ENCODE measurements at regions not wholly inside any gene's neighbourhood (a gene's known extent, or its start where the extent isn't known, plus 50 kb on each side); places are given as distances from the start of the nearest gene placed in this dataset.

DNA sequence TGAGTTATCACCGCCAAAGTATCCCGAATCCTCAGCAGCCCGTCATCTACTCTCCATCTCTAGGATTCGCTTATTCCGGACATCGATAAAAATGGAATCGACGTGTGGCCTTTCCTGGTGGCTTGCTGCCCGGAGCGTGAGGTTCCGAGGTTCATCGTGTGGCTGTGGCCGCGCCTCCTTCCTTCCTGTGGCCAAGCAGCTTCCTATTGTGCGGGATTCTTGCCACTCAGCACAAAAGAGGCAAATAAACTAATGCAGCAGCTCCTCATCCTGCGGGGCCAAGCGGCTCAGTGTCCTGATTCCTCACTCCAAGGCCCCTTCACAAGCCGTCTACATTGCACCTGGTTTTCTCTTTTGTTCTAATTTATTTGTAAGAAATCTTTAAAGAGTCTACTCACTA, 800.9 kb downstream of the CDH9 start:
- no peaks in the 10 kb centered on the region for H3K27me3 ChIP-seq
- DNase-seq = peak; percentile 32
- H3K36me3 ChIP-seq = no peaks in the 10 kb centered on the region

DNA sequence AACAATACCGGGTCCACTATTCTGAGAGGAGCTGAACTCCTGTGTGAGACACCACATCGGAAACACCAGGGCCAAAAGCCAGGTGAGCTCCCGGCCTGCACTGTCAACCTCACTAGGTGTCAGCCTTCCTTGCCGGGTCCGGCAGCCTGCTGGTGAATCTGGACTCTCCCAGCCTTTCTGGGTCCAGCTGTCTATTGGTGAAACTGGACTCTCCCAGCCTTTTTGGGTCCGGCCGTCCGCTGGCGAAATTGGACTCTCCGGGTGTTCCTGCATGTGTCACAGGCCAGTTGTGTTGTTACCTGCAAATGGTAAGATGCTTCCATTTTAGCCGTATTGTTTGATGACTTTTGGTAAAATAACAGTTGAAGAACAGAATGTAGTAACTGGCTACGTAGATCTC, 801.5 kb downstream of the CDH9 start:
- H3K4me3 ChIP-seq = no peak overlapping the region
- no peaks in the 10 kb centered on the region for H3K36me3 ChIP-seq
- H3K9me3 ChIP-seq = no peaks in the 10 kb centered on the region; the same call in none of the 2 replicates
- DNase-seq = no peak
- no peaks in the 10 kb centered on the region for H3K27me3 ChIP-seq

More for the DNA sequence above, 800.9 kb downstream of the CDH9 start:
- H3K4me3 ChIP-seq = no peak overlapping the region
- no peaks in the 10 kb centered on the region; the same call in none of the 2 replicates for H3K9me3 ChIP-seq

DNA sequence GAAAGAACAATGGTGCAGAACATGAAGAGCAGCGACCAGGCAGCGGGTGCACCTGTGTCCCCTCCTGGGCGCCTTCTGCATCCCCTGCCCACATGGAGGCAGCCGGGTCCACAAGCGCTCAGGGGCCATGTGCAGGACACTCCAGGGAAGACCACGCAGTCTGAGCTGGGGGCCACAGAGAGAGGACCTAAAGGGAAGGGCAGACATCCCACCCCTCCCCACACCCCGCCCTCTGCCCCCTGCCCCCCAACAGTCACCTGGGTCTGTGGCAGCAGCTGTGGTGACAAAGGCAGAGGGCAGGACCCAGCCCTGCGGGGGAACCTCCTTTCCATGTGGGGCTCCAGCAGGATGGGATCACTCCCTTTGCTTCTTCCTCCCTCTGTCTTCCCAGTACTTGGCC, 805.7 kb downstream of the CDH9 start:
- no peaks in the 10 kb centered on the region; the same call in 1 of the 2 replicates for H3K9me3 ChIP-seq
- H3K36me3 ChIP-seq = no peaks in the 10 kb centered on the region
- no peaks in the 10 kb centered on the region for H3K27me3 ChIP-seq
- no peak overlapping the region for H3K4me3 ChIP-seq
- DNase-seq = no peak

DNA sequence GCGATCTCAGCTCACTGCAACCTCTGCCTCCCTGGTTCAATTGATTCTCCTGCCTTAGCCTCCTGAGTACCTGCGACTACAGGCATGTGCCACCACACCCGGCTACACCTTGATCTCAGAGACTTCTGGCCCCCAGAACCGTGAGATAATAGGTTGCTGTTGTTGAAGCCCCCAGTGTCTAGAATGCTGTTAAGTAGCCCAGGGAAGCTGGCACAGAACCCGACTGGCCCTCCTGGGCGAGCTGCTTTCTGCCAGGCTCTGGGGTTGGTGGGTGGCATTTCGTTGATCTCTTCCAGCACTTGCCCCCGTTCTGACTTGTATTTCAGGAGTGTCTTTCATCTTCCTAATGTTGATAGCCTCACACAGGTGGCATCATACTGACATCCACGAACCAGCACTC, 807.1 kb downstream of the CDH9 start:
- Histone ChIP-seq H3K27me3 (no peaks in the 10 kb centered on the region), H3K4me3 (no peak overlapping the region), H3K36me3 (no peaks in the 10 kb centered on the region), H3K9me3 (no peaks in the 10 kb centered on the region)
- DNase-seq = no peak

DNA sequence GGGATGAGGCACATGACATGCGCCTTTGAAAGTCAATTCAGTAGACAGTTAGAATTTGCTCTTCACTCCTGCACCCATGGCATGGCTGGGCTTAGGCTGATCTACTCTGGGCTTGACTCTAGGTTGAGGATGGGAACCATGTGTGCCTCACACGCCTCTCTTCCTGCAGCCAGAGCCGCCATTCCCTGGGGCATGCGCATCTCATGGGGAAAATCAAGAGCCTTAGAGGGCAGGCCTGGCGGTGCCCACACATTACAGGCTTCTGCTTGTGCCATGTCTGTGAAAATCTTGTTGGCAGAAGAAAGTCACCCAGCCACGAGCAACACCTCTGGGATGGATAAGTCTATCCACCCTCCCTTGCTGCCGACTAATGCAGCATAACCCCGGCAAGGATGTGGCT, 808.5 kb downstream of the CDH9 start:
- DNase-seq = no peak
- no peak overlapping the region for H3K4me3 ChIP-seq
- H3K9me3 ChIP-seq = no peaks in the 10 kb centered on the region
- no peaks in the 10 kb centered on the region for H3K36me3 ChIP-seq
- H3K27me3 ChIP-seq = no peaks in the 10 kb centered on the region

DNA sequence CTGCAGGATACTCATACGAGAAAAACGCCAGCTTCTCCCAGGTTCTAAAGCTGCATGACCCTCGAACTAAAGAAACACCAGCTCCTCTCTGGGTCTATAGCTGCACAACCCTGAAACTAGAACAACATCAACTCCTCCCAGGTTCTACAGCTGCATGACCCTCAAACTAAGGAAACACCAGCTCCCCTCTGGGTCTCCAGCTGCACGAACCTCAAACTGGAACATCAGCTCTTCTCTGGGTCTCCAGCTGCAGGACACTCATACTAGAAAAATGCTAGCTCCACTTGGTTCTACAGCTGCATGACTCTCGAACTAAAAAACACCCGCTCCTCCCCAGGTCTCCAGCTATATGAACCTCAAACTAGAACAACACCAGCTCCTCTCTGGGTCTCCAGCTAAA, 811.1 kb downstream of the CDH9 start:
- DNase-seq = no peak
- Histone ChIP-seq H3K36me3 (no peaks in the 10 kb centered on the region), H3K27me3 (no peaks in the 10 kb centered on the region), H3K4me3 (no peak overlapping the region), H3K9me3 (no peaks in the 10 kb centered on the region)

DNA sequence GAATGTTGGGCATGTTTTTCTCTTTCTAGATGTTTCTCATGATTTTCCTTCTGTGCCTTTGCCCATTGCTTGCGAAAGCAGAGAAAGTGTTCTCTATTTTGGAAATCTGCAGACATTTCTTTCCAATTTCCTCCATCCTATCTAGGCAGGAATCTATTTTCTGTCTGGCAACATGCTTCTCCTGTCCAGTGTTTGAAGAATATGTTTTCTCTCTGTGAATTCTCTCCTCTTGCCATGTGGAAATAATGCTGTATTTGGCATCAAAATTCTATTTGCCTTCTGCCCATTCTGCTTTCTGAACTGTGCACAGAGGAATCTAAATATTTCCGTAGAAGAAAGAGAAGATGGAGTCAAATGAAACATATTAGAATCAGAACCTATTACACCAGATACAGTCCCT, 833.3 kb downstream of the CDH9 start:
- no peak overlapping the region for H3K4me3 ChIP-seq
- no peak for DNase-seq

DNA sequence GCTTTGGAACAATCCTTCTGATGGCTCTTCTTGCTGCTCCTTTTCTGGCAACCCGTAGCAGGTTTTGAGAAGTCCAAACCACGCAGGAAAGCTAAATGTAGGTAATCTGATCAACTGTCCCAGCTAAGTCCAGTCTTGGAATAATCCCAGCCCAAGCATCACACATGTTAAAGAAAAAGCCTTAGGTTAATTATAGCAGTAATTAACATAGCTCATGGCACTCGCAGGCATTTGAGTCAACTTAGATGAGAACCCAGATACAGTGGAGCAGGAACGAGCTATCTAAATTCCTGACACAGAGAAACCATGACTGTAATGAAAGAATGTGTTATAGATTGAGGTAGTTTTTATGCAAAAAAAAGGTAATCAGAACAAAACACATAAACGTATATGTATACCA, 844.8 kb downstream of the CDH9 start:
- no peak for DNase-seq
- no peaks in the 10 kb centered on the region for H3K27me3 ChIP-seq
- H3K9me3 ChIP-seq = no peaks in the 10 kb centered on the region; the same call in 1 of the 2 replicates
- no peaks in the 10 kb centered on the region for H3K36me3 ChIP-seq
- no peak overlapping the region for H3K4me3 ChIP-seq

More for the DNA sequence above, 833.3 kb downstream of the CDH9 start:
- Histone ChIP-seq H3K36me3 (no peaks in the 10 kb centered on the region), H3K9me3 (no peaks in the 10 kb centered on the region), H3K27me3 (no peaks in the 10 kb centered on the region)

DNA sequence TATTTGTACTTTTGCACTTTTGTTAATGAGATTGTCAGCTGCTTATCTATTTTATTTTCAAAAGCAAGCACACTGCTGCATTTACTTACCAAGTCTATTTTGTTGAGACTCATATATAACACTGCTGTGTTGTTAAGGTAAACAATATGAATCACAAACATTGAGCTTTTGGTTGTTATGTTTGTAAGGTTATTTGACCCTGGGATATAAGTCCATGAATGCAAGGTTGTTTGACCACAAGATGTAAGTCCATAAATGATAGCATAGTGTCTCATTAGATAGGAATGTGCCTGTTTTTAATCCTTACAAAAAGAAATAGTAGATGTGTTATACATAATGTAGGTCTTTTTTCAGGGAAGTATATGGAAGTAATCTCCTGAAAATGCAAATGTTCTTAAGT, 845.9 kb downstream of the CDH9 start:
- no peaks in the 10 kb centered on the region for H3K27me3 ChIP-seq
- H3K36me3 ChIP-seq = no peaks in the 10 kb centered on the region
- no peak for DNase-seq
- H3K9me3 ChIP-seq = no peaks in the 10 kb centered on the region; the same call in 1 of the 2 replicates
- no peak overlapping the region for H3K4me3 ChIP-seq

DNA sequence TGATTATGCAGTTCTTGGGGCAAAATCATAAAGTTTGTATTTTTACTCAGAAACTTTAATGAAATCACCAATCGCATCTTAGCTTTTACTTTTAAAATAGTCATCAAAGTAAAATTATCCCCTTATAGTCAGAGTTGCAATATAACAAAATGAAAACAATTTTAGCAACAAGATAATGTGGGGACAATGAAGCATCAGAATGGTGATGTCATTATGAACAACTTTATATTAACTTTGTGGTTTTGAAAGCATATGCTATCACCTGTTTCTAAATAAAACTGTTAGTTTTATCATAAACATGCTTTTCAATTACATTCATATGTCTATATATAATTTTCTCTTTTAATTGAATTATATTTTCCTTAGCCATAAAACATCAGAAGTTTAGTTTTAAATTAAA, 856.8 kb downstream of the CDH9 start:
- no peaks in the 10 kb centered on the region for H3K9me3 ChIP-seq
- H3K27me3 ChIP-seq = no peaks in the 10 kb centered on the region
- H3K4me3 ChIP-seq = no peak overlapping the region
- no peak for DNase-seq
- no peaks in the 10 kb centered on the region for H3K36me3 ChIP-seq

DNA sequence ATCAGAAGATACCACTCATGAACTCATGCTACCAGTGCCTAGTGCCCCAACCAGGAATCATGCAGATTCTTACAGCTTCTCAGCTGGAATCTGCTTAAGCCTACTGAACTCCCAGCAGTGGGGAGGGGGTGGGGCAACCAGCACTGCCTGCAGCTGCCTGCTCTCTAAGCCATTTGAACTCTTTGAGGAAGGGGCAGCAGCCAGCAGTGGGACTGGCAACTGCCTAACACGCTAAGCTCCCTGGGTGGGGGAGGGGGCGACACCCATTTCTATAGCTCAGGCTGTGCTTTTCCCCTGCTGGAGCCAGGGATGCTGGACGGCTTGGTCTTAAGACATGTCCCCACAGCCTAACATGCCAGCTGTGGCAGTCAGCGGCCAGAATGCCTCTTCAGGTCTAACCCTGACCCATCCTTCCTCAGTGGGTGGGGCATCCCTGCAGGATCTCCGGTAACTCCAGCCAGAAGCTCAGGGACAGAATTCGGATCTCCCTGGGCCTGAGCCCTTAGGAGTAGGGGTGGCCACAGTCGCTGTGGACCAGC, 889.7 kb downstream of the CDH9 start:
- 0 out of 2 replicates have a peak, but pooled peaks cover 3% of the 10 kb centered on the region for H3K9me3 ChIP-seq
- H3K4me3 ChIP-seq = no peak overlapping the region
- DNase-seq = no peak
- H3K27me3 ChIP-seq = no peaks in the 10 kb centered on the region
- no peaks in the 10 kb centered on the region for H3K36me3 ChIP-seq

DNA sequence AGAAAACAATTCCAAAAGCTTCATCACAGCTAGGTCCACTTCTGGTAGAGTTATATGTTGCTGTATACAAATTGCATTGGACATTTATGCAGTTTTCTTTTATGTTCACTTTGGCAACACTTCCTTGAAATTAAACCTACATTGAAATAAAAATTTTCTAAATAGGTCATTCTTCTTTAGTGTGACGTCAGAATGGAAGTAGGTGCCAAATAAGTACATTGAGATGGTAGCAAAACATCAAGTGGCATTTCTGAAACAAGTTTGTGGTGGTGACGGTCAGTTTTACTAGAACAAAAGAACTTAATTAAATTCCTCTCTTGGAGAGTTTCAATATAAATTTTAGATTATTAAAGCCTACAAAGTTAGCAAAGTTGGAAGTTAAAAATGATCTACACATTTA, 895.1 kb downstream of the CDH9 start:
- no peaks in the 10 kb centered on the region for H3K9me3 ChIP-seq
- H3K36me3 ChIP-seq = no peaks in the 10 kb centered on the region
- DNase-seq = no peak
- no peaks in the 10 kb centered on the region for H3K27me3 ChIP-seq
- H3K4me3 ChIP-seq = no peak overlapping the region

DNA sequence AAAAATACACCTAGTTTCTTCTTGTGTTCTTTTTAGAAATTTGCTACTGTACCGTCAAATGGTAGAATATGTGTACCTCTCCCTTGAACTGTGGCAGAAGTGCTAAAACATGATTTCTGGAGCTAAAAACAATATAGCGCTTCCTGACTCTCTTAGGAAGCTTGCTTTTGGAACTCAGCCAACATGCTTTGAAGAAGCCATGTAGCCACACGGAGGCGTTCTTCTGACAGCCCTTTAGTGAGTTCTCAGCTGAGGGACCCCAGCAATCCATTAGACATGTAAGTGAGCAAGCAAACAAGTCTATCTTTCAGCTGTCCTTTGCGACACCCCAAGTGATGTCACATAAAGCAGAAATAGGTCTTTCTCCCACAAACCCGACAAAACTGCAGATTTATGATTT, 917.0 kb downstream of the CDH9 start:
- no peak for DNase-seq
- Histone ChIP-seq H3K36me3 (no peaks in the 10 kb centered on the region), H3K27me3 (no peaks in the 10 kb centered on the region), H3K9me3 (no peaks in the 10 kb centered on the region), H3K4me3 (no peak overlapping the region)

DNA sequence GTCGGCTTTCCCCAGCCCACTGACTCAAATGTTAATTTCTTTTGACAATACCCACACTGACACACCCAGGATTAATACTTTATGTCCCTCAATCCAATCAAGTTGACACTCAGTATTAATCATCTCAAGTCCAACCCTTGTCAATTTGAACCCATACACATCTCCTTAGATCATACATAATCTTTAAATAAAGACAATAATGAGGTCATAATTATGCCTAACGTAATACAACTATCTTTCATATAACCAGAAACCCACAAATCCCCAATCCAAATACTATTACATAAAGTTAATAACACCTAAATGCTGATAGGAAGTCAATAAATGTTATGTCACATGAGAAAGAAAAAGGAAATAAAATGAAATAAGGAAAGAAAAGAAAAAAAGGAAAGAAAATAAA, 934.2 kb downstream of the CDH9 start:
- no peaks in the 10 kb centered on the region for H3K9me3 ChIP-seq
- H3K4me3 ChIP-seq = no peak overlapping the region
- no peaks in the 10 kb centered on the region for H3K36me3 ChIP-seq
- no peaks in the 10 kb centered on the region for H3K27me3 ChIP-seq
- DNase-seq = no peak

DNA sequence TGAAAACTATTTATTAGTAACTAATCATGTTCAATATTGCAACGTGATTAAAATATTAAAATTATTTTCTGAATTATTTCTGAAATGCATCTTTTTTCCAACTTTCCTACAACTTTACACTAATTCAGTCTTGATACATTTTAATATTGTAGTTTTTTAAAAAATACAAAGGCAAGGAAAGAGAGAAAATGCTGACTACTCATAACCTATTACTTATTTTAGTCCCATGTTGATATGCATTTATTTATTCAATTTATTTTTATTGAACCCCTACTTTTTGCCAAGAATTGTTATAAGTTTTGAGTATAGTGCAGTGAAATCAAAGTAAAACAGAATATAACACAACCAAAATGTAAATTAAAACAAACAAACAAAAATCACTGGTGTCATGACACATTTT, 978.2 kb downstream of the CDH9 start:
- DNase-seq = no peak
- no peaks in the 10 kb centered on the region for H3K9me3 ChIP-seq
- no peak overlapping the region for H3K4me3 ChIP-seq
- no peaks in the 10 kb centered on the region for H3K27me3 ChIP-seq
- H3K36me3 ChIP-seq = no peaks in the 10 kb centered on the region

DNA sequence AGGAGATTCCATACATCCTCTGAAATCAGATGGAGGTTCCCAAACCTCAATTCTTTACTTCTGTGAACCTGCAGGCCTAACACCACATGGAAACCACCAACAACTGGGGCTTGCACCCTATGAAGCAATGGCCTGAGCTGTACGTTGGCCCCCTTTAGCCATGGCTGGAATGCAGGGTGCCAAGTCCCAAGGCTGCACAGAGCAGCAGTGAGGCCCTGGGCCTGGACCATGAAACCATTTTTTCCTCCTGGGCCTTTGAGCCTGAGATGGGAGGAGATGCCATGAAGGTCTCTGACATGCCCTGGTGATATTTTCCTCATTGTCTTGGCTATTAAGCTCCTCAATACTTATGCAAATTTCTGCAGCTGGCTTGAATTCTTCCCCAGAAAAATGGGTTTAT, 983.8 kb downstream of the CDH9 start:
- H3K36me3 ChIP-seq = no peaks in the 10 kb centered on the region
- no peaks in the 10 kb centered on the region for H3K9me3 ChIP-seq
- no peaks in the 10 kb centered on the region for H3K27me3 ChIP-seq
- H3K4me3 ChIP-seq = no peak overlapping the region
- no peak for DNase-seq

DNA sequence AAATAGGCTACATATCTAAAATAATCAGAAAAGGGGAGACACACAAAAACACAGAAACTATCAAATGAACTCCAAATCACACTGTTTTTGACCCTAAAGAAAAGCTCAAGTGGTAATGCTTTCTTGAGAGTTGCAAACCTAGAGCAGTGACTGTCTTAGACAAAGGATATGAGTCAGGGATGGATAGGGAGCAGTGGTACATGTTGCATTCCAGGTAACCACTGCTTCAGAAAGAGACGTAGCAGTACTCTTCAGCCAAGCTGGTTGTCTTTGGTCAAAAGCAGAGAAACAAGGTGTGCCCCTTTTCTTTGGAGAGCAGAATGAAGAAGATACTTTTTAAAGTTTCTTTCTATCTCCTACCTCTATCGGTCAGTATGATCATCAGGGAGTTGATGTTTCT, 1003.6 kb downstream of the CDH9 start:
- Histone ChIP-seq H3K9me3 (no peaks in the 10 kb centered on the region), H3K36me3 (no peaks in the 10 kb centered on the region), H3K4me3 (no peak overlapping the region), H3K27me3 (no peaks in the 10 kb centered on the region)
- DNase-seq = no peak

DNA sequence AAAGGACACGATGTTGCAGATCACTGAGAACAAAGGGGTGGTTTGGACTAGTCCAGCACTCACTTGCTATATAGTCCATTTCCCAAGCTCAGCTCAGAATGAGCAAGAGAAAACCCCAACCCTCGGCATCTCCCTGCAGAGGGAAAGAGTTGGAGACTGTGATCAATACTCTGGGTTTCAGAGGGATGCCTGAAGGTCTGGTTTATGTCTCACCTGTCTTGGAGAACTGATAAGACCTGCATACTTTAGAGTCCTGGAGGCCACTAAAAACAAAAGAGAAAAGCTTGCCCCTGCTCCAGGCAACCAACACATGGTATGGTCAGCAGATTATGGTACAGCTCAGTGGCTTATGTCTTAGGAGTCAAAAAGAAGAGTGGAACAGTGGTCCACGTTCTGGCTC, 1006.9 kb downstream of the CDH9 start:
- Histone ChIP-seq H3K36me3 (no peaks in the 10 kb centered on the region), H3K27me3 (no peaks in the 10 kb centered on the region), H3K9me3 (no peaks in the 10 kb centered on the region), H3K4me3 (no peak overlapping the region)
- no peak for DNase-seq

DNA sequence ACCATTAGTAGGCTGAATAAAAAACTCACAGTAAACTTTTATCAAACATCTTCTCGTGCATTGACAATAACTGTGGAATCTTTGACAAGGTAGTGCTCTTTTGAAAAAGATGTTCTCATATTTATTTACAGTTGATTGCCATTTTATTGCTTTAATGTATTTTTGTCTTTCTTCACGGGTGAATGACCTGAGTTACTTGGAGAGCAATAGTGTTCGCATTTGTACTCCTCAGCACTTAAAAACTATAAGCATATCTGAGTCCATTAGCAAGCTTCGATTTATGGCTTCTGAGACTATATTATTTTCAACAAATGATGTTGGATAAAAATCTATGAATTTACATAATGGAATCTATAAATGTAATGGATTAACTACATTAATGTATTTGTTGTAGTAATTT, 1012.3 kb downstream of the CDH9 start:
- Histone ChIP-seq H3K9me3 (no peaks in the 10 kb centered on the region), H3K4me3 (no peak overlapping the region), H3K27me3 (no peaks in the 10 kb centered on the region), H3K36me3 (no peaks in the 10 kb centered on the region)
- DNase-seq = no peak
